Uterus (tissue), 2 donors: ENCODE measurements at regions not wholly inside any gene's neighbourhood (a gene's known extent, or its start where the extent isn't known, plus 50 kb on each side); places are given as distances from the start of the nearest gene placed in this dataset.

Experiments used
- CTCF ChIP-seq, 4 experiments: fragments of 200-600 bp in 2 of 4; fragments of 450-650 bp in 2 of 4; sonication (generic) in 2 of 4; IDR thresholded peaks; one replicate each; pipeline ENCODE4 v1.5.1; 2016 to 2019; ENCODE audit warnings: antibody characterized with exemption in 4 of 4, mild to moderate bottlenecking in 2 of 4, moderate library complexity in 1 of 4
- POLR2A ChIP-seq, 2 donors: fragments of 450-650 bp; IDR thresholded peaks; one replicate each; pipeline ENCODE4 v1.6.1; 2016; ENCODE audit warnings: antibody characterized with exemption in 2 of 2, mild to moderate bottlenecking in 1 of 2, moderate library complexity in 1 of 2

DNA sequence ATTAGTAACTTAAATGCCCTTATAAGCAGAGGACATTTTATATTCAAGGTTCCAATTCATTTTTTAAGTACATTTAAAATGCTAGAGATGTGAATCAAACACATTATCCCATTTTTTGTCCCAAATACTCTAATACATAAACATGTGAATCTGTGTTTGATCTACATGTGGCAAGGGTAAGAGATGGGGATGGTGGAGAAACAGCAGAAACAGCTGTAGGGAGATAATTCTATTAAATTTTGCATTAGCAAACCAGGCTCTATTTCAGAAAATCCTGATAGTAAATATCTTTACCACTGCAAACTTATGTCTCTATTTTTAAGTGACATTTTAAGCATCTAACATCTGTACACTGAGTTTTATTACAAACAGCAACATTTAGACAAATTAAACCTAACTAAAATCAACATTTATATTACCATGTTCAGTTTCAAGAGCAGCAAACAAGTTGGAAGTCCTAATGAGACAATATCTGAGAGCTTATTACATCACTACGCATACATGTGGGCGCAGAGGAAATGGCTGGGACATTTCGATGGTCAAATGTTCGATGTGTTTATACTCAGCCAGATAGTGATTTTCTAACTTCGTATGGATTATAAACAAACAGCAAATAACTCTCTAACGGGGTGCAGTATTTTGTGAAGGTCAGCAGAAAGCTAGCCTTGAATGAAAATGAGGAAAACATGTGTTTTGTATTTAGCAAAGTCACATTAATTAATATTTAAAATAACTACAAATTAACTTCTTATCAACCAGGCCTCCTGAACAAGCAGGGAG, 165.1 kb downstream of the GJA1 start:
- TF ChIP-seq CTCF (IDR thresholded peaks at IDR 0.05) (no peak), POLR2A (IDR thresholded peaks at IDR 0.05) (no peak)
